A673 (cell line): ENCODE measurements at regions not wholly inside any gene's neighbourhood (a gene's known extent, or its start where the extent isn't known, plus 50 kb on each side); places are given as distances from the start of the nearest gene placed in this dataset.

Experiments used
- BruUV-seq: library from RNA; stranded (reverse); fragments of 400-500 nt; replicated peaks from 2 replicates; lab custom pipeline; 2021; lab: Mats Ljungman, UMichigan
- CTCF ChIA-PET: fragments of 300-600 bp; sonication (Branson Sonifier 250); formaldehyde crosslinking; loops from one replicate; lab custom pipeline; 2022; ENCODE audit warnings: antibody characterized with exemption; lab: Charles Lee
- POLR2A ChIA-PET: fragments of 300-600 bp; sonication (Branson Sonifier 250); formaldehyde crosslinking; loops from one replicate; lab custom pipeline; 2022; ENCODE audit warnings: antibody characterized with exemption; ENCODE audit not compliant: low non-redundant PET; lab: Charles Lee
- DNase-seq: peaks from one replicate; pipeline ENCODE4 v3.0.0-alpha.2; 2015; ENCODE audit warnings: low spot score
- H3K27ac ChIP-seq: fragments of 200-600 bp; sonication (generic); 2 replicates; pipeline ENCODE4 v1.5.1; 2016; ENCODE audit warnings: mixed run types, low read depth, mild to moderate bottlenecking, mixed read lengths, antibody characterized with exemption, low read length; ENCODE audit not compliant: poor library complexity, severe bottlenecking
- H3K27me3 ChIP-seq: fragments of 200-600 bp; sonication (generic); replicated peaks from 2 replicates; pipeline ENCODE4 v1.6.1; 2017; ENCODE audit warnings: mixed run types, low read depth, mild to moderate bottlenecking, mixed read lengths, antibody characterized with exemption, low read length; ENCODE audit not compliant: insufficient read depth, poor library complexity
- H3K36me3 ChIP-seq: fragments of 200-600 bp; sonication (generic); 2 replicates; pipeline ENCODE4 v1.6.1; 2016; ENCODE audit warnings: mixed run types, mild to moderate bottlenecking, mixed read lengths, antibody characterized with exemption, low read length; ENCODE audit not compliant: insufficient read depth, poor library complexity, severe bottlenecking
- H3K4me1 ChIP-seq: fragments of 200-600 bp; sonication (generic); 2 replicates; pipeline ENCODE4 v1.6.1; 2017; ENCODE audit warnings: mixed run types, mild to moderate bottlenecking, mixed read lengths, antibody characterized with exemption, low read length; ENCODE audit not compliant: insufficient read depth, poor library complexity, severe bottlenecking
- H3K4me3 ChIP-seq: fragments of 200-600 bp; sonication (generic); 2 replicates; pipeline ENCODE4 v1.5.1; 2016; ENCODE audit warnings: low read depth, mixed run types, mild to moderate bottlenecking, mixed read lengths, low read length; ENCODE audit not compliant: poor library complexity, severe bottlenecking
- H3K9me3 ChIP-seq: fragments of 200-600 bp; sonication (generic); 2 replicates; pipeline ENCODE4 v1.6.1; 2016; ENCODE audit warnings: mixed run types, low read depth, mild to moderate bottlenecking, mixed read lengths, antibody characterized with exemption, low read length; ENCODE audit not compliant: poor library complexity, severe bottlenecking
- CTCF ChIP-seq: fragments of 300-800, 200-600 bp; sonication (generic); conservative IDR thresholded peaks from 2 replicates; pipeline ENCODE4 v1.5.1; 2017; ENCODE audit warnings: low read depth, mild to moderate bottlenecking, antibody characterized with exemption, low read length, moderate library complexity, mixed read lengths
- EZH2 ChIP-seq: fragments of 200-600 bp; sonication (generic); IDR thresholded peaks from 2 replicates; pipeline ENCODE4 v1.6.1; 2017; ENCODE audit warnings: borderline replicate concordance, low read depth, mild to moderate bottlenecking, mixed read lengths, antibody characterized with exemption, low read length; ENCODE audit not compliant: poor library complexity, severe bottlenecking
- intact Hi-C: fragments of 100-400 bp; cut with micrococcal nuclease; formaldehyde crosslinking; loops from one replicate; pipeline ENCODE4 v1.10.0; 2022; ENCODE audit not compliant: unreplicated experiment

DNA sequence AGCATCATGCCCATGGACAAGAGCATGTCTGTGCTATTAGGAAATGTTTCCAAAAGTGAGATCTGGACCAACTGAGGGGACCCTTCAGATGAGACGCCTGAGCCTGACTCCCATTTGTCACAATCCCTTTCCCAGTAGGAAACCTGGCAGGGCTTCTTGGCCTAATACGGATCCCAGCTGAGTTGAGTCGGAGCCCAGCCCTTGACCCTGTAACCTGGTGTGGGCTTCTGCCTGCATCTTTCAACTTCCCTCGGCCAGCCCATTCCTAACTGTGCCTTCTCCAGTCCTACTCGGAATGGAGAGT, 148.3 kb downstream of the IRX2 start:
- no TSS peak for BruUV-seq
- Histone ChIP-seq H3K4me3 (no peak overlapping the region), H3K9me3 (peaks cover 30% of the 10 kb centered on the region), H3K4me1 (no peaks in the 10 kb centered on the region), H3K27ac (no peak overlapping the region), H3K27me3 (no peaks in the 10 kb centered on the region), H3K36me3 (no peaks in the 10 kb centered on the region)
- intact Hi-C loops = no loop called here
- ChIA-PET CTCF (no interaction called here), POLR2A (no interaction called here)
- DNase-seq = no peak
- no peak for TF ChIP-seq CTCF
- no peak for TF ChIP-seq EZH2

DNA sequence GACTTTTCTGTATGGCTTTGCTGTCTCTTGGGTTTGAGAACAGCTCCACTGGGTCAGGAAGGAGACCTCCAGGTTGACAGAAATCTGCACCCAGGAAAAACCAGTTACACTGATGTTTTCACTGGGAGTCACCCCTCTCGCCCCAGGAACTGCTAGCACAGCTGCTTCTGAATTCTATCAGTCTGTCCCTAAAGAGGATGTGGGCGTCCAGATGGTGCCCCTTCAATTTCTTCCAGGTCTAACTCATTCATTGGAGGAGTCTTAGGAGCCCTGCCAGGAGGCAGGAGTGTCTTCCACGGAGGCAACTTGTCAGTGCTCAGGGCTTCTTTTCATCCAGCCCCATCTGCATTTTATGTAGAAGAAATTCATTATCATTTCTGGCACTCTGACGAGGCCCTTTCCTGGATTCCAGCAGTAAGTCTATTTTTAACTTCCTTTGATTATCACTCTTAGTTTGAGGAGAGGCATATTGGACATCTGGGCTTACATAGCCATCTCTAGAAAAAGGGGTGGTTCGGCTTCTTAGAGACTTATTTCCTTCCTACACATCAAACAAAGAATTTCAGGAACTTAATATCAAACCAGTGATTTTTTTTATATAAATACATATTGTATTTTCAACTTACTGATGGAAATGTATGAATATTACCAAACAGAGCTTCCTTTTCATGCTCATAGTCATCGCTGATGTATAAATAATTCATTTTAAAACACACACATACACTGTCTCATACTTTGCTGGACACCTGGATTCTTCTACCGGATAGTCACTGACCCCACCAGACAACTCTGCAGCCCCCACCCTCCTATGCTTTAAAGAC, 148.8 kb downstream of the IRX2 start:
- BruUV-seq = no TSS peak

DNA sequence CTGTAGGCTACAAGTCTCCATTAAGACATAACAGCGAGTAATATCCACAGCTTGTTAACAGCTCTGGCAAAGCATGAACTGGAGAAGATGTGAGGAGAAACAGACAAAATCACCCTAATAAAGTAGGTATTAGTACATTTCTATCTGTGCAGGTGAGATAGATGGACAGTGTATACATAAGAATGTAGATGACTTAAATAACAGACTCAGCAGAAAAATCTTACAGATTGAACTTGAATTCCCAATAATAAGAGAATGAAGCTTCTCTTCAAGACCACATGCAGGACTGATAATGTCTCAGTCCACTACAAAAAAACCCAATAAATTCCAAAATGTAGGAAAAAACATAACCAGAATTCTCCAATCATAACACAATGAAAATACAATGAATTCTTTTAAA, 153.0 kb downstream of the IRX2 start:
- no peaks in the 10 kb centered on the region for H3K4me1 ChIP-seq
- intact Hi-C loops = no loop called here
- no TSS peak for BruUV-seq
- ChIA-PET CTCF (no interaction called here), POLR2A (no interaction called here)
- no peak for DNase-seq
- no peak overlapping the region for H3K4me3 ChIP-seq
- peaks cover 33% of the 10 kb centered on the region for H3K9me3 ChIP-seq
- TF ChIP-seq CTCF (no peak), EZH2 (no peak)
- H3K36me3 ChIP-seq = no peaks in the 10 kb centered on the region
- H3K27ac ChIP-seq = no peak overlapping the region
- no peaks in the 10 kb centered on the region for H3K27me3 ChIP-seq

More for the DNA sequence above, 148.8 kb downstream of the IRX2 start:
- CTCF ChIA-PET = no interaction called here
- Histone ChIP-seq H3K9me3 (peaks cover 34% of the 10 kb centered on the region), H3K4me1 (no peaks in the 10 kb centered on the region), H3K36me3 (no peaks in the 10 kb centered on the region), H3K4me3 (no peak overlapping the region), H3K27ac (no peak overlapping the region), H3K27me3 (no peaks in the 10 kb centered on the region)
- intact Hi-C loops = no loop called here
- POLR2A ChIA-PET = no interaction called here
- TF ChIP-seq EZH2 = no peak
- TF ChIP-seq CTCF = no peak
- DNase-seq = no peak
